Fibroblast of pulmonary artery (primary cell): ENCODE measurements at regions not wholly inside any gene's neighbourhood (a gene's known extent, or its start where the extent isn't known, plus 50 kb on each side); places are given as distances from the start of the nearest gene placed in this dataset.
A peak's percentile ranks its signal among the peaks of the same experiment; 100 is the strongest.

Experiments used
- DNase-seq: peaks from one replicate; pipeline ENCODE4 v3.0.0-alpha.2; 2010; ENCODE audit warnings: low read depth
- H3K4me3 ChIP-seq: replicated peaks from 2 replicates; pipeline ENCODE4 v1.5.1; 2011; ENCODE audit warnings: low read depth, mild to moderate bottlenecking, control low read depth, low read length, moderate library complexity
- TF ChIP-seq, protein P1 (sequence below): IDR thresholded peaks from 2 replicates; pipeline ENCODE4 v1.5.1; 2011; ENCODE audit warnings: mild to moderate bottlenecking, control low read depth, low read length, inconsistent platforms; ENCODE audit errors: missing control alignments

DNA sequence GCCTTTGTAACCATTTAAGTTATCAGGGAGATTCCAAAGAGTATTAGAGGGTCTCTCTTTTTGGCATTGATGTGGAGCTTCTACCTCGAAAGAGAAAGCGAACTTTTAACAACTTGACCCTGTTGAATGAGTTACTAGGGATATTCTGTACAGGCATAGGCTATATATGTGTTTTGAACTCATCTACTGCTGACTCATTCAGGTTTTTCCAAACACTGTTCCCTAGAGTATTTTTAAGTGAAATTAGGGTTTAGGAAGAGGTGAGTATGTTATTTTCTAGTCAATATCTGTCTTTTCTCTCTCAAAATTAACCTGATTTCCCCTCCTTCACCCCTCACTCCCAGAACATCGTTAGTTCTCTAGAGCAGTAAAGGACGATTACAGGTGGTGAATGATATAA, 228.1 kb upstream of the C2CD4B start:
- H3K4me3 ChIP-seq: no peak overlapping the region

DNA sequence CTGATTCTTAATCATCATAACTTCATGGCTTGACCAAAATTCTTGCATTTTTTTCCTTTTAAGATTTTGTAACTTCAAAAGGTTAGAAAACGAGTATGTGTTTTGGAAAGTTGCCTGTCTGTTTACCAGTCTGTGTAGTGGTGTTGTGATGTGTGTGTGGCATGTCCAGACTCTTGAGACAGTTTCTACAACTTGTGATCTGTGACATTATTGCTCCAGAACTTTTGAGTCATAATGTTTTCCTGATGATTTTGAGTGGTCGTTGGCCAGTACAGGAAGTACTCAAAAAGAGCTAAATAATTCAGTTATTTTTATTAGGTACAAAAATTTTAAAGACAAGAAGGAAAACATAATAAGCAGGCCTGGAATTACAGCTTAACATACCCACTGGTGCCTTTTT, 229.0 kb upstream of the C2CD4B start:
- no peak for DNase-seq
- TF ChIP-seq, protein P1, sequence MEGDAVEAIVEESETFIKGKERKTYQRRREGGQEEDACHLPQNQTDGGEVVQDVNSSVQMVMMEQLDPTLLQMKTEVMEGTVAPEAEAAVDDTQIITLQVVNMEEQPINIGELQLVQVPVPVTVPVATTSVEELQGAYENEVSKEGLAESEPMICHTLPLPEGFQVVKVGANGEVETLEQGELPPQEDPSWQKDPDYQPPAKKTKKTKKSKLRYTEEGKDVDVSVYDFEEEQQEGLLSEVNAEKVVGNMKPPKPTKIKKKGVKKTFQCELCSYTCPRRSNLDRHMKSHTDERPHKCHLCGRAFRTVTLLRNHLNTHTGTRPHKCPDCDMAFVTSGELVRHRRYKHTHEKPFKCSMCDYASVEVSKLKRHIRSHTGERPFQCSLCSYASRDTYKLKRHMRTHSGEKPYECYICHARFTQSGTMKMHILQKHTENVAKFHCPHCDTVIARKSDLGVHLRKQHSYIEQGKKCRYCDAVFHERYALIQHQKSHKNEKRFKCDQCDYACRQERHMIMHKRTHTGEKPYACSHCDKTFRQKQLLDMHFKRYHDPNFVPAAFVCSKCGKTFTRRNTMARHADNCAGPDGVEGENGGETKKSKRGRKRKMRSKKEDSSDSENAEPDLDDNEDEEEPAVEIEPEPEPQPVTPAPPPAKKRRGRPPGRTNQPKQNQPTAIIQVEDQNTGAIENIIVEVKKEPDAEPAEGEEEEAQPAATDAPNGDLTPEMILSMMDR: no peak
- H3K4me3 ChIP-seq: no peak overlapping the region

More for the DNA sequence above, 228.1 kb upstream of the C2CD4B start:
- DNase-seq: no peak
- TF ChIP-seq, protein P1: no peak

DNA sequence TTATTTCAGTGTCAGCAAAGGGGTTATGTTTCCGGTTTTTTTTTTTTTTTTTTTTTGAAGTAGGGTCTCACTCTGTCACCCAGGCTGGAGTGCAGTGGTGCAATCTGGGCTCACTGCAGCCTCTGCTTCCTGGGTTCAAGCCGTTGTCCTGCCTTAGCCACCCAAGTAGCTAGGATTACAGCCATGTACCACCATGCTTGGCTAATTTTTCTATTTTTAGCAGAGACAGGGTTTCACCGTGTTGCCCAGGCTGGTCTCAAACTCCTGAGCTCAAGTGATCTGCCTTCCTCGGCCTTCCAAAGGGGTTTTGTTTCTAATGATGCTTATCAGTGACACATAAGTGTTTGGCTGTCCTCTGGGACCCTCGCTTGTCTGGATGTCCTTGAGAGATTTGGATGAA, 235.7 kb upstream of the C2CD4B start:
- H3K4me3 ChIP-seq: no peak overlapping the region
- TF ChIP-seq, protein P1: no peak
- DNase-seq: no peak

DNA sequence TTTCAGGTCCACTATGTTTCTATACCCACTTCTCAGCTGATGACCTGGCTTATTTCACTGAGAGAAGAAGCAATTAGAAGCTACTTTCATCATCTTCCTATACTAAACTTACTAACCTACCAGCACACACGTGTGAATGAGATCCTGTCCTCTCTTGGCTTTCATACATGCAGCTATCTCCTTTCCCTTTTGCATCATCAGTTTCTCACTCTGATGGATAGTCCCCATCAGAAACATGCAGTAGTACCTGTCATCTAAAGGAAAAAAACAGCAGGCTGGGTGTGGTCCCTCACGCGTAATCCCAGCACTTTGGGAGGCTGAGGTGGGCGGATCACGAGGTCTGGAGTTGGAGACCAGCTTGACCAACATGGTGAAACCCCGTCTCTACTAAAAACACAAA, 237.6 kb upstream of the C2CD4B start:
- DNase-seq: no peak
- TF ChIP-seq, protein P1: no peak
- H3K4me3 ChIP-seq: no peak overlapping the region

DNA sequence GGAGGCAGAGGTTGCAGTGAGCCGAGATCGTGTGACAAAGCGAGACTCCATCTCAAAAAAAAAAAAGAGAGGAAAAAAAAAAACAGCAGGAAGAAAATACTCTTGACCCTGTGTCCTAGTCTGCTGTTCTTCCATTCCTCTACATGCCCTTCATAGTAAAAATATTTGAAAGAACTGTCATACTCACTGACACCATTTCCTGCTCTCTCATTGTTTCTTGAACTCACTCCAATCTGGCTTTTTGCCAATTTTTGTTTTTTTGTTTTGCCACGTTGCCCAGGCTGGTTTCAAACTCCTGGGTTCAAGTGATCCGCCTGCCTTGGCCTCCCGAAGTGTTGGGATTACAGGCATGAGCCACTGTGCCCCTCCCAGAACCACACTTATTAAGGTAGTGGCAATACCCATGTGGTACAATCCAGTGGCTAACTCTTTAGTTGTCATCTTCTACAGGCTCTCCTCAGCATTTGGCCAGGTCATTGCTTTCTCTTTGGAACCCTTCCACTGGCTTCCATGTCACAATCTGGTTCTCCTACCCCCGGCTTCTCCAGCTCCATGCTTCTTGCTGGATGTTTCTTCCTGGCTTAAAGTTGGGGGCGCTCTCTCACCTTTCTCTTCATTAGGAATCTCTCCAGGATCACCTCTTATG, 238.2 kb upstream of the C2CD4B start:
- H3K4me3 ChIP-seq: no peak overlapping the region
- TF ChIP-seq, protein P1: no peak
- DNase-seq: peak; percentile 82

DNA sequence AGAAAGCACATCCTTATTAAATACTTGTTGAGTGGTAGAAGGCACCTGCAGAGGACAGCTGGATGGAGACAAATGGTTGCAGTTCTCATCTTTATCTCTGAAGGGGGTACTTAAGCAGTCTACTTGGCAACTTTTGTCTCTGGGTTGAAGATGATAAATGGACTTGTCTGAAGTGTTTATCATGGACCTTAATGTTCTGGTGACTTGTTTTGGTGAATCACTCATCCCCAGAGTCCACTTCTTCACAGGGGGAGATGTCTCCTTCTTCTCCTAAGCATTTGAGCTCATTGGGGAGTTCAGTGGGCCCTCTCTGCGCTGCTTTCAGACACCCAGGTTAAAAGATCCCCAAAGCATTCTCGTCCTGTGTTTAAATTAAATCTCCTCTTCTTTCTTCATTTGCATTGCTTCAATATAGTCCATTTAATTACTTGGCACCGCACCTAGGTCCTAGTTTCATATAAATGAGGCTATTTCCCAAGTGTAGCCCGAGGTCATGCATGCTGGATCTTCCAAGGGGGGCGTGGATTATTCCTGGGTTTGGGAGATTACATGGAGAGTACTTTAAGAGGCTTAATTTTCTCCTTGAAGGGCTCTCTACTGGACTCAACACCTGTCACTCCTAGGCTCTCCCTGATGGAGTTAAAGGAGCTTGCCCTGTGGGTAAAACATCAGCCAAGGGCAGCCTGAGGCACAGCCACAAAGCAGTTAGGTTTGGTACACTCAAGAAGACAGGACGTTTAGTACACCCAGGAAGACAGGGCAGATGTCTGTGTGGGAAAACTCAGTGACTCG, 239.3 kb upstream of the C2CD4B start:
- TF ChIP-seq, protein P1: no peak
- no peak for DNase-seq
- H3K4me3 ChIP-seq: no peak overlapping the region
